Osteoblast (primary cell): ENCODE measurements at regions not wholly inside any gene's neighbourhood (a gene's known extent, or its start where the extent isn't known, plus 50 kb on each side); places are given as distances from the start of the nearest gene placed in this dataset.

Experiments
- DNase-seq: peaks from one replicate; pipeline ENCODE4 v3.0.0; 2011; ENCODE audit warnings: low spot score, mixed read lengths; ENCODE audit not compliant: insufficient read length; ENCODE audit errors: missing footprints
- H2AFZ ChIP-seq: 2 replicates; pipeline ENCODE4 v1.6.0; 2011; ENCODE audit warnings: mild to moderate bottlenecking, low read length
- H3K27ac ChIP-seq: 2 replicates; pipeline ENCODE4 v1.5.1; 2011; ENCODE audit warnings: mild to moderate bottlenecking, low read depth, low read length, moderate library complexity
- H3K27me3 ChIP-seq: 2 replicates; pipeline ENCODE4 v1.6.0; 2012; ENCODE audit warnings: mild to moderate bottlenecking, control low read depth, inconsistent platforms, low read length, moderate library complexity; ENCODE audit not compliant: insufficient read depth
- H3K36me3 ChIP-seq: 2 replicates; pipeline ENCODE4 v1.5.1; 2011; ENCODE audit warnings: mild to moderate bottlenecking, low read length, control low read depth, moderate library complexity; ENCODE audit not compliant: insufficient read depth
- H3K4me1 ChIP-seq: 2 replicates; pipeline ENCODE4 v1.5.1; 2011; ENCODE audit warnings: mild to moderate bottlenecking, low read length, control low read depth, moderate library complexity; ENCODE audit not compliant: insufficient read depth
- H3K4me2 ChIP-seq: 2 replicates; pipeline ENCODE4 v1.6.0; 2011; ENCODE audit warnings: mild to moderate bottlenecking, low read length; ENCODE audit not compliant: insufficient read depth
- H3K4me3 ChIP-seq: fragments of 200-600 bp; sonication (generic); 3 replicates; pipeline ENCODE4 v1.5.1; 2012; ENCODE audit warnings: mild to moderate bottlenecking, low read length, inconsistent platforms; ENCODE audit not compliant: insufficient read depth
- H3K79me2 ChIP-seq: 2 replicates; pipeline ENCODE4 v1.6.0; 2012; ENCODE audit warnings: mild to moderate bottlenecking, low read length, control low read depth, inconsistent platforms; ENCODE audit not compliant: insufficient read depth
- H3K9me3 ChIP-seq: 2 replicates; pipeline ENCODE4 v1.5.1; 2011; ENCODE audit warnings: low read depth, low read length, control low read depth
- H4K20me1 ChIP-seq: 2 replicates; pipeline ENCODE4 v1.6.0; 2012; ENCODE audit warnings: mild to moderate bottlenecking, low read length, control low read depth; ENCODE audit not compliant: insufficient read depth
- TF ChIP-seq, protein P1 (sequence below): IDR thresholded peaks from 2 replicates; pipeline ENCODE4 v1.5.1; 2011; ENCODE audit warnings: mild to moderate bottlenecking, low read depth, low read length, moderate library complexity; ENCODE audit errors: extremely low read depth

DNA sequence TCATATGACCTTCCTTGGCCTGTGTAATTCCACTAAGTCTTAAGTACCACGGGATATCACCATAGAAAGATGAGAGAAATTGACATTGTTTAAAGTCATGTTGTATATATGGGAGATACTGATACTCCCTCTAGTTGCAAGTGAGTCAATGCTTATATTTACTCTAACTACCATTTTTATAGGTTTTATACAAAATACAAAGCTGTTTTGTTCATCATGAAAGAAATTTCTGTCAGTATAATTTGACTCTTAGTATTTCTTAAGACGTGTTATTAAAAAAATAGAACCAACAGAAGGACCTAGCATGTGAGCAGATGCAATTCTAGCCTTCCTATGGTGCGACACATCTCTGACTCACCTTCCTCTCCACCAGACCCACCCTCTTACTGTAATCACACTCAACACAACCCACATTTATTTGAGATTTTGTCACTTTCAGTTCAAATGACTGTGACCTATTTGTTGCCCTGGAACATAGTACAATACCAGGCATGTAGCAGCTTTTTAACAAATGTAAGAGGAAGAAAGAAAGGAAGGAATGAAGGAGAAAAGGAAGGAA lies 453.1 kb downstream of the CMPK2 start:
- TF ChIP-seq, protein P1, sequence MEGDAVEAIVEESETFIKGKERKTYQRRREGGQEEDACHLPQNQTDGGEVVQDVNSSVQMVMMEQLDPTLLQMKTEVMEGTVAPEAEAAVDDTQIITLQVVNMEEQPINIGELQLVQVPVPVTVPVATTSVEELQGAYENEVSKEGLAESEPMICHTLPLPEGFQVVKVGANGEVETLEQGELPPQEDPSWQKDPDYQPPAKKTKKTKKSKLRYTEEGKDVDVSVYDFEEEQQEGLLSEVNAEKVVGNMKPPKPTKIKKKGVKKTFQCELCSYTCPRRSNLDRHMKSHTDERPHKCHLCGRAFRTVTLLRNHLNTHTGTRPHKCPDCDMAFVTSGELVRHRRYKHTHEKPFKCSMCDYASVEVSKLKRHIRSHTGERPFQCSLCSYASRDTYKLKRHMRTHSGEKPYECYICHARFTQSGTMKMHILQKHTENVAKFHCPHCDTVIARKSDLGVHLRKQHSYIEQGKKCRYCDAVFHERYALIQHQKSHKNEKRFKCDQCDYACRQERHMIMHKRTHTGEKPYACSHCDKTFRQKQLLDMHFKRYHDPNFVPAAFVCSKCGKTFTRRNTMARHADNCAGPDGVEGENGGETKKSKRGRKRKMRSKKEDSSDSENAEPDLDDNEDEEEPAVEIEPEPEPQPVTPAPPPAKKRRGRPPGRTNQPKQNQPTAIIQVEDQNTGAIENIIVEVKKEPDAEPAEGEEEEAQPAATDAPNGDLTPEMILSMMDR, result no peak
- Histone ChIP-seq H3K27me3 (no peaks in the 10 kb centered on the region), H3K4me3 (no peak overlapping the region), H3K36me3 (no peaks in the 10 kb centered on the region), H3K9me3 (no peaks in the 10 kb centered on the region), H3K27ac (no peak overlapping the region), H4K20me1 (no peaks in the 10 kb centered on the region), H3K4me2 (no peak overlapping the region), H3K4me1 (no peaks in the 10 kb centered on the region), H3K79me2 (no peaks in the 10 kb centered on the region), H2AFZ (no peak overlapping the region)
- DNase-seq, result peak; percentile 54

DNA sequence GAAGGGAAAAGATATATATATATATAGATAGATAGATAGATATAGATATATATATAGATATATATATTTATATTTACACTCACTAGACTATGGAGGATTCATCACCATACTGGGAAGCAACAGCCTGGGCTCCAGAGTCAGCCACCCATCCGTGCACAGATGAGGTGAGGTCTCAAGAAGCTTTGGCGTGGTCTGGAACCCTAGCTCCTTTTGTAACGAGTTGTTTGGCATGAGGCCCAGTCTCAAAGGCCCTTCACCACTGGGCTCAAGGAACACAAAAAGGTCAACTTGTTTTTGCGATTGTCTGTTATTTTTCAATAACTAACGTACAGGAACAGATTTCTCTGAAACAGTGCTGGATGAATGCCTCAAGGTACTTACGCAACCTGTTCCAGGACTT lies 448.7 kb downstream of the CMPK2 start:
- Histone ChIP-seq H3K4me2 (no peak overlapping the region), H3K79me2 (no peaks in the 10 kb centered on the region), H3K36me3 (no peaks in the 10 kb centered on the region), H3K27ac (no peak overlapping the region), H3K4me3 (no peak overlapping the region), H3K4me1 (no peaks in the 10 kb centered on the region), H4K20me1 (no peaks in the 10 kb centered on the region), H2AFZ (no peak overlapping the region), H3K9me3 (no peaks in the 10 kb centered on the region), H3K27me3 (no peaks in the 10 kb centered on the region)
- TF ChIP-seq, protein P1, result no peak
- DNase-seq, result no peak

DNA sequence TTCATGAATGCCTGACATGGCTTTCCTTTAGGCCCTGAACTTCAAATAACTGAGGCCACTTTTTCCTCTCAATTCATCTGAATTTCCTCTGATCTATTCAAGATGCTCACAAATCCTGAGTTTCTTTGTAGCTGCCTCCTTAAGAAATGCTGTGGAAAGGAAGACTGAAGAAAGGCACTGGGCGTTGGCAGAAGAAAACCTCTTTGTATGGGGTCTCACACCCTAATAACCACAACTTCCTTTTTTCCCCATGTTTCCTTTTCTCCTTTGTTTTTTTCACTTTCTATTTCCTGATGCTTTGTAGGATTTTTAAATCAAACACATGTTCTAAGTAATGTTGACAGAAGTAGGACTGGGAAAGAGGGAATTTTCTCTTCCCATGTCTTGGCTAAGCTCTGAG lies 447.4 kb downstream of the CMPK2 start:
- Histone ChIP-seq H3K27ac (no peak overlapping the region), H3K4me1 (no peaks in the 10 kb centered on the region), H3K27me3 (no peaks in the 10 kb centered on the region), H3K9me3 (no peaks in the 10 kb centered on the region), H3K79me2 (no peaks in the 10 kb centered on the region), H4K20me1 (no peaks in the 10 kb centered on the region), H3K4me2 (no peak overlapping the region), H3K4me3 (no peak overlapping the region), H2AFZ (no peak overlapping the region), H3K36me3 (no peaks in the 10 kb centered on the region)
- DNase-seq, result no peak
- TF ChIP-seq, protein P1, result no peak

DNA sequence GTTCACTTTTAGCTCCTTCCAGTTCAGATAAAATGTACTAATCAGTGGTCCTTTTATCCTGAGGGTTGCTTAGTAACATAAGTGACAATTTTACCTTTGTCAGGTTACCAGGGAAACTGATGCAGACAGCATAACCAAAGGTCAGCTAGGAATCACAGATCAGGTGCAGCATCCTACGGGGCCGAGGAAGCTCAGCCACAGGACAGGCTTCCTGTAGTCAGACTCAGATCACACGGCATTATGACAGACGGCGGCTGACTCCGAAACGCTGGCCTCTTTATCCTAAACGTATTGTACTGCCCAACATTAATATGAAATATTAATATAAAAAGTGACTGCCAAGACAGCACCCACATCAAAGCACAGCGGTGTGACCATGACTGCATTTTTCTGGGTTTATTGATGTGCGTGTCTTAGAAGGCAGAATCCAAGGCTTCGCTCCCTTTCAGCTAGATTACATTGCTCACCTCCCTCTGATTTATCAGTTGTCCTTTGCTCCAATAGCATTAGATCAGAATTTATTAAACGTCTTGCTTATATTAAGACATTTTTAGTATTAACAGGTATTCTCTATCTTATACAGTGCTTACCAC lies 444.5 kb downstream of the CMPK2 start:
- H3K79me2 ChIP-seq, result no peaks in the 10 kb centered on the region
- H4K20me1 ChIP-seq, result no peaks in the 10 kb centered on the region
- DNase-seq, result no peak
- no peak overlapping the region for H2AFZ ChIP-seq
- H3K9me3 ChIP-seq, result no peaks in the 10 kb centered on the region
- no peaks in the 10 kb centered on the region for H3K4me1 ChIP-seq
- H3K27me3 ChIP-seq, result no peaks in the 10 kb centered on the region
- H3K4me3 ChIP-seq, result no peak overlapping the region
- H3K36me3 ChIP-seq, result no peaks in the 10 kb centered on the region
- TF ChIP-seq, protein P1, result no peak
- no peak overlapping the region for H3K27ac ChIP-seq
- no peak overlapping the region for H3K4me2 ChIP-seq
